HL-60 (cell line): ENCODE measurements at regions not wholly inside any gene's neighbourhood (a gene's known extent, or its start where the extent isn't known, plus 50 kb on each side); places are given as distances from the start of the nearest gene placed in this dataset.

ENCODE experiments used
- DNase-seq, 2 experiments: peaks; one replicate each; pipeline ENCODE4 v3.0.0-alpha.2; 2010 to 2020; ENCODE audit warnings: low read depth in 1 of 2, low spot score in 1 of 2
- H3K27ac ChIP-seq: fragments of 250-450 bp; sonication (Bioruptor Pico); replicated peaks from 2 replicates; pipeline ENCODE4 v1.5.1; 2020; ENCODE audit warnings: mild to moderate bottlenecking, moderate library complexity
- H3K27me3 ChIP-seq: fragments of 250-450 bp; sonication (Bioruptor Pico); 2 replicates; pipeline ENCODE4 v1.5.1; 2021; ENCODE audit warnings: mild to moderate bottlenecking, moderate library complexity; ENCODE audit not compliant: insufficient read depth, poor library complexity, severe bottlenecking
- H3K4me3 ChIP-seq: replicated peaks from 2 replicates; pipeline ENCODE4 v1.5.1; 2011; ENCODE audit warnings: mild to moderate bottlenecking, control low read depth, low read length; ENCODE audit not compliant: insufficient read depth
- GABPA ChIP-seq: IDR thresholded peaks from 2 replicates; pipeline ENCODE4 v1.6.1; 2012; ENCODE audit warnings: low read depth
- POLR2AphosphoS5 ChIP-seq: IDR thresholded peaks from 2 replicates; pipeline ENCODE4 v1.6.1; 2012; ENCODE audit warnings: low read depth
- REST ChIP-seq: IDR thresholded peaks from 2 replicates; pipeline ENCODE4 v1.6.1; 2012; ENCODE audit warnings: low read depth; ENCODE audit not compliant: insufficient replicate concordance
- SPI1 ChIP-seq: IDR thresholded peaks from 2 replicates; pipeline ENCODE4 v1.6.1; 2012; ENCODE audit warnings: low read depth, mild to moderate bottlenecking, borderline replicate concordance
- TF ChIP-seq, protein P1 (sequence below): IDR thresholded peaks from one replicate; pipeline ENCODE4 v1.5.1; 2011; ENCODE audit warnings: low read length, control low read depth, inconsistent platforms; ENCODE audit not compliant: insufficient read depth

- H3K27me3 ChIP-seq, result no peaks in the 10 kb centered on the region
- H3K27ac ChIP-seq, result peak overlapping the region; percentile 87
- peak; percentile 81 to 96 for DNase-seq
- H3K4me3 ChIP-seq, result no peak overlapping the region
- peak; percentile 55; the same call in 1 of the 2 replicates for TF ChIP-seq POLR2AphosphoS5
- peak; percentile 75; the same call in 1 of the 2 replicates for TF ChIP-seq SPI1
- TF ChIP-seq, protein P1, sequence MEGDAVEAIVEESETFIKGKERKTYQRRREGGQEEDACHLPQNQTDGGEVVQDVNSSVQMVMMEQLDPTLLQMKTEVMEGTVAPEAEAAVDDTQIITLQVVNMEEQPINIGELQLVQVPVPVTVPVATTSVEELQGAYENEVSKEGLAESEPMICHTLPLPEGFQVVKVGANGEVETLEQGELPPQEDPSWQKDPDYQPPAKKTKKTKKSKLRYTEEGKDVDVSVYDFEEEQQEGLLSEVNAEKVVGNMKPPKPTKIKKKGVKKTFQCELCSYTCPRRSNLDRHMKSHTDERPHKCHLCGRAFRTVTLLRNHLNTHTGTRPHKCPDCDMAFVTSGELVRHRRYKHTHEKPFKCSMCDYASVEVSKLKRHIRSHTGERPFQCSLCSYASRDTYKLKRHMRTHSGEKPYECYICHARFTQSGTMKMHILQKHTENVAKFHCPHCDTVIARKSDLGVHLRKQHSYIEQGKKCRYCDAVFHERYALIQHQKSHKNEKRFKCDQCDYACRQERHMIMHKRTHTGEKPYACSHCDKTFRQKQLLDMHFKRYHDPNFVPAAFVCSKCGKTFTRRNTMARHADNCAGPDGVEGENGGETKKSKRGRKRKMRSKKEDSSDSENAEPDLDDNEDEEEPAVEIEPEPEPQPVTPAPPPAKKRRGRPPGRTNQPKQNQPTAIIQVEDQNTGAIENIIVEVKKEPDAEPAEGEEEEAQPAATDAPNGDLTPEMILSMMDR, result no peak
These were observed 58.9 kb upstream of the EPCAM start for GRCh38 chr2:47309952-47310800.

- H3K27ac ChIP-seq, result peak overlapping the region; percentile 87
- DNase-seq, result no peak
- no peaks in the 10 kb centered on the region for H3K27me3 ChIP-seq
- TF ChIP-seq REST (no peak), SPI1 (no peak), GABPA (no peak), POLR2AphosphoS5 (no peak)
- TF ChIP-seq, protein P1, result no peak
- H3K4me3 ChIP-seq, result no peak overlapping the region
These were observed 59.6 kb upstream of the EPCAM start for GRCh38 chr2:47309472-47309951.

DNA sequence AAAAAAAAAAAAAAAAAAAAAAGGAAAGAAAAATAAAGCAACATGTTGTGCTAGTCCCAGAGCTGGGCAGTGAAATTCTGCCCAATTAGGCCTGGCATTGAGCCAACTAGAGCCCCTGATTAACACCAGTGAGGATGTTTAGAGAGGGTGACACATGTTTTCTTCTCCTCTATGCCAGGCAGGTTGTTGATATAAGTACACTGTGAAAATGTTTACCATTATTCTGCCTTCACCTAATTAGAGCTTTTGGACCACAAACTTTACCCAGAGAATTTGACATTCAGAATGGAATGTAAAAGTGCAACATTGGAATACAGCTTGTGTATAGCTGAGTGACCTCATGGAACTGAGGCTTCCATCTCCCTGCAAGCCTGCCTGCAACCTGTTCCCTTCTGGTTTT lies 62.0 kb upstream of the EPCAM start:
- TF ChIP-seq, protein P1, result no peak
- TF ChIP-seq GABPA, result no peak
- TF ChIP-seq POLR2AphosphoS5, result no peak
- TF ChIP-seq REST, result no peak
- TF ChIP-seq SPI1, result no peak
- no peak overlapping the region for H3K27ac ChIP-seq
- H3K27me3 ChIP-seq, result no peaks in the 10 kb centered on the region
- no peak for DNase-seq
- no peak overlapping the region for H3K4me3 ChIP-seq
